Fibroblast of villous mesenchyme (primary cell): ENCODE measurements at regions not wholly inside any gene's neighbourhood (a gene's known extent, or its start where the extent isn't known, plus 50 kb on each side); places are given as distances from the start of the nearest gene placed in this dataset.

Source experiments
- DNase-seq: peaks from one replicate; pipeline ENCODE4 v3.0.0-alpha.2; 2010; ENCODE audit warnings: low read depth
- H3K4me3 ChIP-seq: 2 replicates; pipeline ENCODE4 v1.5.1; 2011; ENCODE audit warnings: low read depth, mild to moderate bottlenecking, low read length
- CTCF ChIP-seq: IDR thresholded peaks from 2 replicates; pipeline ENCODE4 v1.5.1; 2012; ENCODE audit warnings: low read depth, mild to moderate bottlenecking, low read length; ENCODE audit not compliant: insufficient read depth

DNA sequence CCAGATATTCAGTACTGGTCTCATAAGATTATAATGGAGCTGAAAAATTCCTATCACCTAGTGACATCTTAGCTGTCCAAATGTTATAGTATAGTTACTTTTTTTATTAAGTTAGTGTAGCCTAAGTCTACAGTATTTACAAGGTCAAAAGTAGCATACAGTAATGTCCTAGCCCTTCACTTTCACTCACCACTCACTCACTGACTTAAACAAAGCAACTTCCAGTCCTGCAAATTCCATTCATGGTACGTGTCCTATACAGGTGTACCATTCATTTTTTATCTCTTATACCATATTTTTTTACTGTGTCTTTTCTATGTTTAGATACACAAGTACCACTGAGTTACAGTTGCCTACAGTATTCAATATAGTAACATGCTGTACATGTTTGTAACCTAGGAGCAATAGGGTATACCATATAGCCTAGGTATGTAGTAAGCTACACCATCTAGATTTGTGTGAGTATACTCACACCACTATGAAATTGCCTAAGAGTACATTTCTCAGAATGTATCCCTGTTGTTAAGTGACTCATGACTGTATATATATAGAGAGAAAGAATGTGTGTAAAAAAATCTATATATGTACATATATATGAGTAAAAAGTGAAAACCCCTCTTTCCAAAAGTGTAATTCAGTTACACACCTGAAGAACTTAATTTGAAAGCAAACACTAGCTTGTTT lies 234.8 kb upstream of the WWC1 start:
- no peak overlapping the region for H3K4me3 ChIP-seq
- no peak for TF ChIP-seq CTCF
- DNase-seq, result no peak

DNA sequence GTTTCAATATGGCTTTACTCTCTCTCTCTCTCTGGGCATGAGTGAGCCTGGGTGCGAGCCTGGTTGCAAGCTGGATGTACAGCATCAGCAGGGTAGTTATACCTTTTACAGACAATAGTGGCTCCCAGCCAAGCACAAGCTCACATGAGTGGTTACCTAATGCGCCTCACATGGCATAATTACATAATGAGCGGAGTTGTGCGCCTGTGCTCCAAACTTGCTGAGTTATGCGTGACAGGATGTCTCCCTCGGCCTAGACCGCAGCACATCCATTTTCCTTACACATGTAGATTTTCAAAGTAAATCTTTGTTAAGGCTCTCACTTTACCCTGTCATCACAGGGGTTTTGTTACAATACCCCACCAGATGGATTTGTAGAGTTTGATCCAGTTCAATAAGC lies 233.5 kb upstream of the WWC1 start:
- DNase-seq, result no peak
- TF ChIP-seq CTCF, result no peak
- H3K4me3 ChIP-seq, result no peak overlapping the region

DNA sequence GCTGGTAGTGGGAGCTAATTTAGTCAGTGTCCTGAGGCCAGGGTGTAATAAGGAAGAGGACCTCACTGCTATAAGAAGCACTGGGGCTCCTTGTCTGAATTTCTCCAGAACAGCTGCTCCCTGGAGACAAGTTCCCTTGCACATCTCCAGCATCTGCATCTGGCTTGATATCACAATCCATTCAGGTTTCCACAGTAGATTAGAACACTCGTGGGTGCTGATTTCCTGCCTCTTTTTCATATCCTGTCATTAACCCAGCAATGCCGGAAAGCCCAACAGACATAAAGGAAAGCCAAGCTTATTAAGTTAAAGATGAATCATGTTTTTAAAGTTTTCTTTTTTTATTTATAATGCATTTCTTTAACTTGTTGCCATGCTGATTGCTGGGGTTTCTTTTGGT lies 232.3 kb upstream of the WWC1 start:
- no peak for DNase-seq
- H3K4me3 ChIP-seq, result no peak overlapping the region
- TF ChIP-seq CTCF, result no peak

DNA sequence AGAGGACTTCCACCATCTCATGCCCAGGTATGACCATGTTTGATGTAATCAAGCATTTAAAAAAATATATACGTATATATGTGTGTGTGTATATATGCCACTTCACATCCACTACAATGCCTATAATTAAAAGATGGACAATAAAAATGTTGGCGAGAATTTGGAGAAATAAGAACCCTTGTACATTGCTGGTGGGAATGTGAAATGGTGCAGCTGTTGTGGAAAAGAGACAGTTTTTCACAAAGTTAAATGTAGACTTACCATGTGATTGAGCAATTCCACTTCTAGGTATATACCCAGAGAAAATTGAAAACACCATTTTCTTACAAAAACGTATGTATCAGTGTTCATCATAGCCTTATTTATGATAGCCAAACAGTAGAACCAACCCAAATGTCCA lies 229.2 kb upstream of the WWC1 start:
- no peak overlapping the region for H3K4me3 ChIP-seq
- no peak for TF ChIP-seq CTCF

GRCh38 chr5:168064457-168064856 lies 227.0 kb upstream of the WWC1 start:
- no peak for DNase-seq
- no peak overlapping the region for H3K4me3 ChIP-seq
- no peak for TF ChIP-seq CTCF

More for the DNA sequence above, 229.2 kb upstream of the WWC1 start:
- DNase-seq, result no peak

DNA sequence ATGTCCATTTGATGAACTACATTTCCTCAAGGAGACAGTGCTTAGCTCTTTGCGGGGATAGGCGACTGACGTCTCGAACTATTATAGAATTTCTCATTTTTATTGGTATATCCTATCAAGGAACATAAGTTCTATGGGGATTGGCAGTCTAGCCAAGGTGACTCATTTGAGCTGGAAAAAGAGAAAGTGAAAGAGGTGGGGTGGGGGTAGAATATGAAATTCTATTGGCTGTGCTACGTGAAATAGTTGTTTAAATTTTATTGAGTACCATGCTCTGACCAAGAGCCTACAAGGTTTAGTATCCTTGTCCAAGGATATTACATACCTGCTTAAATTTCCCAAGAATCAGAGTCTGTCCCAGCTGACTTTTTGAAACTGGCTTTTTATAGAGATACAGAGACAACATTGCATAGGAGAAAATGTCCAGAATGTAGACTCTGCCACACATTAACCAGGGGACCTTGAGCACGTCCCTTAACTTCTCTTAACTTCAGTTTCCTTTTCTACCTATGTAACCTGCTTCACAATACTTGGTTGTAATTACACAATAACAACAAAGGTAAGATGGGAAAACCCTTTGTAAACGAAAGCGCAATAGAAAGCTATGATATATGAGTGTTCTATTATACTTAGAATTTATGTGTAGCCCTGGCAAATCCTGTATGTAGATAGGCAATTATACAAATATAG lies 226.4 kb upstream of the WWC1 start:
- TF ChIP-seq CTCF, result no peak
- no peak for DNase-seq
- H3K4me3 ChIP-seq, result no peak overlapping the region
